Keratinocyte (primary cell): ENCODE measurements at regions not wholly inside any gene's neighbourhood (a gene's known extent, or its start where the extent isn't known, plus 50 kb on each side); places are given as distances from the start of the nearest gene placed in this dataset.

ENCODE experiments used
- CTCF ChIP-seq, 3 experiments: IDR thresholded peaks in 1 of 3; conservative IDR thresholded peaks in 1 of 3; optimal IDR thresholded peaks in 1 of 3; 2 replicates in 2 of 3; 3 replicates in 1 of 3; pipeline versions ENCODE3 to v1.5.1; 2011; ENCODE audit warnings: low read length in 3 of 3, mild to moderate bottlenecking in 3 of 3, moderate library complexity in 2 of 3, control low read depth in 1 of 3, inconsistent platforms in 1 of 3; ENCODE audit not compliant: insufficient read depth in 2 of 3; ENCODE audit errors: extremely low read depth in 1 of 3
- EZH2 ChIP-seq: IDR thresholded peaks from one replicate; pipeline ENCODE4 v1.6.1; 2012; ENCODE audit warnings: inconsistent platforms, mild to moderate bottlenecking, low read length, moderate library complexity

- TF ChIP-seq CTCF (optimal IDR thresholded peaks at IDR 0.05 in 1 of 3, IDR thresholded peaks at IDR 0.05 in 1 of 3, conservative IDR thresholded peaks at IDR 0.05 in 1 of 3; ENCODE audit: extremely low read depth in 1 of 3, insufficient read depth in 2 of 3, low read length in 3 of 3) (no peak), EZH2 (no peak)
Observed at GRCh38 chr2:175559613-175560012, 378.1 kb upstream of the ATP5MC3 start.
